T47D (cell line): ENCODE measurements at regions not wholly inside any gene's neighbourhood (a gene's known extent, or its start where the extent isn't known, plus 50 kb on each side); places are given as distances from the start of the nearest gene placed in this dataset.

Experiments
- DNase-seq, 2 experiments: peaks; one replicate each; pipeline versions ENCODE4 v3.0.0 to v3.0.0-alpha.2; 2011 to 2012; ENCODE audit warnings: low read depth in 1 of 2, low spot score in 1 of 2
- JUND ChIP-seq: IDR thresholded peaks from 2 replicates; pipeline ENCODE4 v1.6.1; 2012; ENCODE audit warnings: low read depth
- in situ Hi-C: cut with HindIII; loops from 2 replicates; pipeline ENCODE4 v1.10.0; 2016; ENCODE audit warnings: low sequenced_read_pairs, low pct_unique_long_range_greater_than_20kb

- in situ Hi-C loops: no loop called here
- no peak for DNase-seq
- no peak for TF ChIP-seq JUND
Measured at GRCh38 chr4:128579154-128579853, 230.2 kb upstream of the JADE1 start.

- in situ Hi-C loops: no loop called here
- peak in 1 of 2 experiments; percentile 61 for DNase-seq
- no peak for TF ChIP-seq JUND
Measured at GRCh38 chr4:128574706-128575105, 234.8 kb upstream of the JADE1 start.

- no peak for DNase-seq
- TF ChIP-seq JUND: no peak
- in situ Hi-C loops: no loop called here
Measured at GRCh38 chr4:128573781-128574508, 235.6 kb upstream of the JADE1 start.

GRCh38 chr4:128572778-128573241 lies 236.7 kb upstream of the JADE1 start:
- in situ Hi-C loops: no loop called here
- peak in 1 of 2 experiments; percentile 60 for DNase-seq
- no peak for TF ChIP-seq JUND

GRCh38 chr4:128571747-128572146 lies 237.8 kb upstream of the JADE1 start:
- in situ Hi-C loops: no loop called here
- TF ChIP-seq JUND: no peak
- DNase-seq: no peak

GRCh38 chr4:128570387-128570975 lies 239.0 kb upstream of the JADE1 start:
- in situ Hi-C loops: no loop called here
- no peak for TF ChIP-seq JUND
- DNase-seq: no peak

- in situ Hi-C loops: no loop called here
- no peak for DNase-seq
- TF ChIP-seq JUND: no peak
Measured at GRCh38 chr4:128566693-128567092, 242.8 kb upstream of the JADE1 start.

- in situ Hi-C loops: no loop called here
- peak; percentile 26 to 63 for DNase-seq
- TF ChIP-seq JUND: no peak
Measured at GRCh38 chr4:128565565-128566186, 243.8 kb upstream of the JADE1 start.

GRCh38 chr4:128565054-128565453 lies 244.4 kb upstream of the JADE1 start:
- in situ Hi-C loops: no loop called here
- no peak for DNase-seq
- TF ChIP-seq JUND: no peak

GRCh38 chr4:128564081-128564630 lies 245.3 kb upstream of the JADE1 start:
- in situ Hi-C loops: no loop called here
- no peak for DNase-seq
- no peak for TF ChIP-seq JUND

- TF ChIP-seq JUND: no peak
- in situ Hi-C loops: no loop called here
- peak in 1 of 2 experiments; percentile 34 for DNase-seq
Measured at GRCh38 chr4:128560754-128561495, 248.6 kb upstream of the JADE1 start.
